OCI-LY7 (cell line): ENCODE measurements at regions not wholly inside any gene's neighbourhood (a gene's known extent, or its start where the extent isn't known, plus 50 kb on each side); places are given as distances from the start of the nearest gene placed in this dataset.
"Not testable (repeated sequence)": the region's sequence is repeated elsewhere in the genome, so short reads cannot be mapped to it uniquely, and the experiment has no call there.

Source experiments
- BruUV-seq: library from RNA; stranded (reverse); fragments of 400-500 nt; replicated peaks from 2 replicates; lab custom pipeline; 2021; lab: Mats Ljungman, UMichigan
- CTCF ChIA-PET: fragments of 300-600 bp; sonication (Branson Sonifier 250); formaldehyde crosslinking; loops from one replicate; lab custom pipeline; 2022; ENCODE audit warnings: antibody characterized with exemption; ENCODE audit not compliant: unreplicated experiment; lab: Charles Lee
- POLR2A ChIA-PET: fragments of 300-600 bp; sonication (Branson Sonifier 250); formaldehyde crosslinking; loops from one replicate; lab custom pipeline; 2022; ENCODE audit warnings: antibody characterized with exemption; lab: Charles Lee
- DNase-seq: peaks from one replicate; pipeline ENCODE4 v3.0.0-alpha.2; 2015; ENCODE audit warnings: low spot score
- H2AFZ ChIP-seq: fragments of 200-600 bp; sonication (generic), shearing (Covaris generic); 2 replicates; pipeline ENCODE4 v1.6.1; 2014; ENCODE audit warnings: mild to moderate bottlenecking, antibody characterized with exemption, low read length, moderate library complexity
- H3K27ac ChIP-seq: fragments of 200-600 bp; sonication (generic); 2 replicates; pipeline ENCODE4 v1.5.1; 2014; ENCODE audit warnings: mixed run types, low read depth, mild to moderate bottlenecking, moderate library complexity, low read length, inconsistent platforms; ENCODE audit not compliant: poor library complexity, severe bottlenecking
- H3K36me3 ChIP-seq: fragments of 200-600 bp; sonication (generic); 2 replicates; pipeline ENCODE4 v1.6.1; 2014; ENCODE audit warnings: mild to moderate bottlenecking, antibody characterized with exemption, low read length, moderate library complexity, mixed read lengths; ENCODE audit not compliant: insufficient read depth
- H3K4me1 ChIP-seq: fragments of 200-600 bp; sonication (generic); 2 replicates; pipeline ENCODE4 v1.5.1; 2014; ENCODE audit warnings: mild to moderate bottlenecking, low read length; ENCODE audit not compliant: insufficient read depth, poor library complexity, severe bottlenecking
- H3K4me2 ChIP-seq: fragments of 200-600 bp; sonication (generic); 2 replicates; pipeline ENCODE4 v1.6.1; 2014; ENCODE audit warnings: mild to moderate bottlenecking, low read length
- H3K4me3 ChIP-seq: fragments of 200-600 bp; sonication (generic); 2 replicates; pipeline ENCODE4 v1.5.1; 2014; ENCODE audit warnings: mild to moderate bottlenecking, low read depth, low read length; ENCODE audit not compliant: poor library complexity, severe bottlenecking
- H3K79me2 ChIP-seq: fragments of 200-600 bp; sonication (generic); 2 replicates; pipeline ENCODE4 v1.6.1; 2016; ENCODE audit warnings: low read depth, mild to moderate bottlenecking, low read length, moderate library complexity, mixed read lengths; ENCODE audit not compliant: insufficient read depth
- H3K9me2 ChIP-seq: fragments of 200-600 bp; sonication (generic); 2 replicates; pipeline ENCODE4 v1.6.1; 2016; ENCODE audit warnings: mild to moderate bottlenecking, low read length, mixed read lengths; ENCODE audit not compliant: insufficient read depth
- H3K9me3 ChIP-seq: fragments of 200-600 bp; sonication (generic); 2 replicates; pipeline ENCODE4 v1.6.1; 2014; ENCODE audit warnings: mild to moderate bottlenecking, mixed run types, low read length, mixed read lengths
- H4K20me1 ChIP-seq: fragments of 200-600 bp; sonication (generic); 2 replicates; pipeline ENCODE4 v1.6.1; 2014; ENCODE audit warnings: mild to moderate bottlenecking, antibody characterized with exemption, low read length, moderate library complexity, mixed read lengths; ENCODE audit not compliant: insufficient read depth
- CTCF ChIP-seq: fragments of 200-600 bp; sonication (generic); conservative IDR thresholded peaks from 2 replicates; pipeline ENCODE4 v1.5.1; 2014; ENCODE audit warnings: mild to moderate bottlenecking, antibody characterized with exemption, low read length, moderate library complexity, mixed read lengths
- EZH2phosphoT487 ChIP-seq: fragments of 200-600 bp; sonication (generic); IDR thresholded peaks from 2 replicates; pipeline ENCODE4 v1.6.1; 2018; ENCODE audit warnings: low read depth, borderline replicate concordance, mild to moderate bottlenecking, mixed run types, antibody characterized with exemption, low read length, moderate library complexity, mixed read lengths
- intact Hi-C: fragments of 100-400 bp; cut with micrococcal nuclease; formaldehyde crosslinking; loops from one replicate; pipeline ENCODE4 v1.10.0; 2022; ENCODE audit not compliant: unreplicated experiment

DNA sequence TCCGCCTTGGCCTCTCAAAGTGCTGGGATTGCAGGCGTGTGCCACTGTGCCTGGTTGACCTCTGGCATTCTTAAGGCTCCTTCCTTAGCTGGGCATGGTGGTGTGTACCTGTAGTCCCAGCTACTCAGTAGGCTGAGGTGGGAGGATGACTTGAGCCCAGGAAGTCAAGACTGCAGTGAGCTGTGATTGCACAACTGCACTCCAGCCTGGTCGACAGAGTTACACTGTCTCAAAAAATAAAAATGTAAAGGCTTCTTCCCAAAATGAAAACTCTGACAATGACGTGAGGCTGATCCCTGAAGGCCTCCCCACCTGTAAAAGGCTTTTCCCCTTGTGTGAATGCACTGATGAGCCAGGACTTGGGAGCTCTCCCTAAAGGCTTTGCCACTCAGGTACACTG lies 62.4 kb downstream of the ZBTB9 start:
- ChIA-PET CTCF (no interaction called here), POLR2A (no interaction called here)
- intact Hi-C loops, result no loop called here
- no peak overlapping the region for H2AFZ ChIP-seq
- no peak overlapping the region for H3K4me2 ChIP-seq
- H3K27ac ChIP-seq, result no peak overlapping the region
- TF ChIP-seq CTCF (no peak), EZH2phosphoT487 (no peak)
- no peak overlapping the region for H3K4me3 ChIP-seq
- no peaks in the 10 kb centered on the region for H3K9me2 ChIP-seq
- H4K20me1 ChIP-seq, result no peaks in the 10 kb centered on the region
- DNase-seq, result no peak
- H3K36me3 ChIP-seq, result no peaks in the 10 kb centered on the region
- BruUV-seq, result no TSS peak
- no peaks in the 10 kb centered on the region for H3K4me1 ChIP-seq
- no peaks in the 10 kb centered on the region for H3K9me3 ChIP-seq
- no peaks in the 10 kb centered on the region for H3K79me2 ChIP-seq

DNA sequence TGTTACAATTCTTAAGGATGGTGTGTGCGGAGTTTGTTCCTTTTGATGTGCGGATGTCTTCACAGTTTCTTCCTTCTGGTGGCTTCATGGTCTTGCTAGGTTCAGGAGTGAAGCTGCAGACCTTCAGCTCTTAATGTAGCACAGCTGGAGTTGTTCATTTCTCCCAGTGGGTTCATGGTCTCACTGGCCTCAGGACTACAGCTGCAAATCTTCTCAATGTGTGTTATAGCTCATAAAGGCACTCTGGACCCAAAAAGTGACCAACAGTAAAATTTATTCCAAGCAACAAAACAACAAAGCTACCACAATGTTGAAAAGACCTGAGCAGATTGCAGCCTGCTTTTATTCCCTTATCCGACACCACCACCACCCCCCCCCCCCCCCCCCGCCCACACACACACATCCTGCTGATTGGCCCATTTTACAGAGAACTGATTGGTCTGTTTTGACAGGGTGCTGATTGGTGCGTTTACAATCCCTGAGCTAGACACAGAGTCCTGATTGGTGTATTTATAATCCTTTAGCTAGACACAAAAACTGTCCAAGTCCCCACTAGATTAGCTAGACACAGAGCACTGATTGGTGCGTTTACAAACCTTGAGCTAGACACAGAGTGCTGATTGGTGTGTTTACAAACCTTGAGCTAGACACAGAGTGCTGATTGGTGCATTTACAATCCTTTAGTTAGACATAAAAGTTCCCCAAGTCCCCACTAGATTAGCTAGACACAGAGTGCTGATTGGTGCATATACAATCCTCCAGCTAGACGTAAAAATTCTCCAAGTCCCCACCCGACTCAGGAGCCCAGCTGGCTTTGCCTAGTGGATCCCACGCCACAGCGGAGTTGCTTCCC lies 59.2 kb downstream of the BAK1 start:
- CTCF ChIA-PET, H3K79me2 ChIP-seq, BruUV-seq, H3K9me2 ChIP-seq, H3K27ac ChIP-seq, H3K4me1 ChIP-seq, intact Hi-C loops, H4K20me1 ChIP-seq, H3K9me3 ChIP-seq, POLR2A ChIA-PET, H3K36me3 ChIP-seq, H2AFZ ChIP-seq, DNase-seq, H3K4me3 ChIP-seq, H3K4me2 ChIP-seq: not testable (repeated sequence)

- H2AFZ ChIP-seq, result no peak overlapping the region
- no peaks in the 10 kb centered on the region for H3K4me1 ChIP-seq
- intact Hi-C loops, result no loop called here
- TF ChIP-seq EZH2phosphoT487 (no peak), CTCF (no peak)
- no peaks in the 10 kb centered on the region for H3K9me2 ChIP-seq
- H4K20me1 ChIP-seq, result no peaks in the 10 kb centered on the region
- no peaks in the 10 kb centered on the region for H3K79me2 ChIP-seq
- ChIA-PET CTCF (no interaction called here), POLR2A (no interaction called here)
- H3K4me3 ChIP-seq, result no peak overlapping the region
- H3K9me3 ChIP-seq, result no peaks in the 10 kb centered on the region
- no TSS peak for BruUV-seq
- no peak overlapping the region for H3K27ac ChIP-seq
- no peak for DNase-seq
- no peaks in the 10 kb centered on the region for H3K36me3 ChIP-seq
- no peak overlapping the region for H3K4me2 ChIP-seq
Measured at GRCh38 chr6:33521489-33522091, 58.5 kb downstream of the BAK1 start.
